Right lobe of liver (tissue), 4 donors: ENCODE measurements at regions not wholly inside any gene's neighbourhood (a gene's known extent, or its start where the extent isn't known, plus 50 kb on each side); places are given as distances from the start of the nearest gene placed in this dataset.

Experiments used
- POLR2A ChIP-seq: fragments of 450-650 bp; IDR thresholded peaks from one replicate; pipeline ENCODE4 v1.6.1; 2017; ENCODE audit warnings: antibody characterized with exemption, mild to moderate bottlenecking
- TF ChIP-seq, protein P1 (sequence below), 4 donors: fragments of 200-600 bp in 3 of 4; fragments of 450-650 bp in 1 of 4; IDR thresholded peaks; one replicate each; pipeline versions ENCODE4 v1.5.1 to v1.8.0; 2016 to 2022; ENCODE audit warnings: antibody characterized with exemption in 4 of 4, mild to moderate bottlenecking in 2 of 4
- donor health status: DM: no; HTN: no; CAD: no.
- donor health status: DM: no; HTN: no; CAD: no.
- donor health status: DM: no; HTN: yes; CAD: no.

DNA sequence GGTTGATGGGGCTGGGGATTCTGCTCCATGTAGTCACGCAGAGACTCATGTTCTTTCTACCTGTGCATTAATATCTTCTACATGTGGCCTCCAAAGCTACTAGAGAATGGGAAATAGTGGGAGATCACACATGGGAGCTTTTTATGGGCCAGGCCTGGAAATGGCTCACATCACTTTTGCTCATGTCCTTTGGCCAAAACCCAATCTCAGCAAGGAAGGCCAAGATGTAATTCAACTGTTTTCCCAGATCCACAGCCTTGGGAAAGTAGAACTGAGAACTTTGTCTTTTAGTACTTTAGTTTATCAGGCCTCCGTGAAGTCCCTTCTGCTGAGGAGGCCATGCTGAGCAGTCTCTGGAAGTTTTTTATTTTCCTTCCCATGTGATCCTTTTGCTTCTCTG lies 73.2 kb upstream of the SLC4A7 start:
- TF ChIP-seq, protein P1, sequence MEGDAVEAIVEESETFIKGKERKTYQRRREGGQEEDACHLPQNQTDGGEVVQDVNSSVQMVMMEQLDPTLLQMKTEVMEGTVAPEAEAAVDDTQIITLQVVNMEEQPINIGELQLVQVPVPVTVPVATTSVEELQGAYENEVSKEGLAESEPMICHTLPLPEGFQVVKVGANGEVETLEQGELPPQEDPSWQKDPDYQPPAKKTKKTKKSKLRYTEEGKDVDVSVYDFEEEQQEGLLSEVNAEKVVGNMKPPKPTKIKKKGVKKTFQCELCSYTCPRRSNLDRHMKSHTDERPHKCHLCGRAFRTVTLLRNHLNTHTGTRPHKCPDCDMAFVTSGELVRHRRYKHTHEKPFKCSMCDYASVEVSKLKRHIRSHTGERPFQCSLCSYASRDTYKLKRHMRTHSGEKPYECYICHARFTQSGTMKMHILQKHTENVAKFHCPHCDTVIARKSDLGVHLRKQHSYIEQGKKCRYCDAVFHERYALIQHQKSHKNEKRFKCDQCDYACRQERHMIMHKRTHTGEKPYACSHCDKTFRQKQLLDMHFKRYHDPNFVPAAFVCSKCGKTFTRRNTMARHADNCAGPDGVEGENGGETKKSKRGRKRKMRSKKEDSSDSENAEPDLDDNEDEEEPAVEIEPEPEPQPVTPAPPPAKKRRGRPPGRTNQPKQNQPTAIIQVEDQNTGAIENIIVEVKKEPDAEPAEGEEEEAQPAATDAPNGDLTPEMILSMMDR (IDR thresholded peaks at IDR 0.05) = no peak
- TF ChIP-seq POLR2A = no peak
